NT2/D1 (cell line): ENCODE measurements at regions not wholly inside any gene's neighbourhood (a gene's known extent, or its start where the extent isn't known, plus 50 kb on each side); places are given as distances from the start of the nearest gene placed in this dataset.

ENCODE experiments used
- SUZ12 ChIP-seq: IDR thresholded peaks from 2 replicates; pipeline ENCODE4 v1.6.1; 2011; ENCODE audit not compliant: insufficient read length, insufficient read depth; ENCODE audit errors: extremely low read depth
- YY1 ChIP-seq: IDR thresholded peaks from 2 replicates; pipeline ENCODE4 v1.6.1; 2011; ENCODE audit not compliant: insufficient read length, insufficient read depth

DNA sequence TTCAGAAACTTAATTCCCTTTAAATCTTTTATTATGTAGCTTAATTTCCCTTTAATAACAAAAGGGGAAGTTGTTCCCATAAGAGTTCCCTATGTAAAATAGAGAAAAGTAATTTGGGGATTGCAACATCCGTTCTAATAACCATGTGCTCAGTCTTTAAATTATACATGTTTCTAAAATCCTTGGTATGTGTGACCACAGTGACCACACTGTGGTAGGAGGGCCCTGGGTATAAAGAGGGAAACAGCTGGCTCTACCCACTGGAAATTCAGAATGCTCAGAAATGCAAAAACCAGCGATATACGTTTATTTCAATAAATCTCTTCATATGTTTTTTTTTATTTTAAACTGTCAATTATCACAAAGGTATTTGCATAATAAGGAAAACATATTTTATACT, 219.1 kb downstream of the FGF13 start:
- no peak for TF ChIP-seq SUZ12
- no peak for TF ChIP-seq YY1
